Heart right ventricle (tissue), 16 donors: ENCODE measurements at regions not wholly inside any gene's neighbourhood (a gene's known extent, or its start where the extent isn't known, plus 50 kb on each side); places are given as distances from the start of the nearest gene placed in this dataset.

ENCODE experiments used
- ATAC-seq, 8 donors: fragments of 200-7000 bp; cut with Tn5 transposase; one replicate each; pipeline ENCODE4 v1.9.1; 2020; ENCODE audit warnings: mild to moderate bottlenecking in 8 of 8, moderate library complexity in 8 of 8, moderate number of reproducible peaks in 1 of 8
- DNase-seq, 2 donors: peaks; one replicate each; pipeline ENCODE4 v3.0.0-alpha.2; 2020
- H3K27ac ChIP-seq, 10 donors: fragments of 200-600 bp; sonication (generic) in 2 of 10; one replicate each; pipeline versions ENCODE4 v1.5.0 to v1.8.0; 2020 to 2022; ENCODE audit warnings: mild to moderate bottlenecking in 3 of 10
- H3K27me3 ChIP-seq, 7 donors: fragments of 200-600 bp; one replicate each; pipeline ENCODE4 v1.8.0; 2021 to 2022; ENCODE audit warnings: mild to moderate bottlenecking in 2 of 7
- H3K36me3 ChIP-seq, 9 donors: fragments of 200-600 bp; sonication (generic) in 1 of 9; one replicate each; pipeline versions ENCODE4 v1.5.0 to v1.8.0; 2020 to 2022; ENCODE audit warnings: mild to moderate bottlenecking in 2 of 9
- H3K4me1 ChIP-seq, 9 donors: fragments of 200-600 bp; sonication (generic) in 1 of 9; one replicate each; pipeline versions ENCODE4 v1.5.0 to v1.8.0; 2020 to 2022; ENCODE audit warnings: mild to moderate bottlenecking in 4 of 9
- H3K4me3 ChIP-seq, 10 donors: fragments of 200-600 bp; sonication (generic) in 2 of 10; one replicate each; pipeline versions ENCODE4 v1.5.0 to v1.8.0; 2020 to 2022; ENCODE audit warnings: mild to moderate bottlenecking in 7 of 10, moderate library complexity in 2 of 10
- H3K9me3 ChIP-seq, 11 donors: fragments of 200-600 bp in 10 of 11; sonication (generic) in 2 of 11; one replicate each; pipeline versions ENCODE4 v1.5.0 to v1.8.0; 2013 to 2022; ENCODE audit warnings: mild to moderate bottlenecking in 2 of 11, control low read depth in 1 of 11, moderate library complexity in 1 of 11
- WGBS, 2 donors: extraction: QIAGEN DNeasy Blood & Tissue Kit; methylation state at CpG; one replicate each; pipeline ENCODE4 v1.1.7; 2013; ENCODE audit warnings: inconsistent platforms in 1 of 2; 5-methylcytosine and 5-hydroxymethylcytosine counted together
- intact Hi-C, 10 donors: fragments of 100-400 bp; cut with DNase I; formaldehyde crosslinking; loops; one replicate each; pipeline versions ENCODE4 v1.11.1 to v1.14.2; 2022
- TF ChIP-seq, protein P1 (sequence below), 9 donors: fragments of 200-600 bp; sonication (generic) in 2 of 9; IDR thresholded peaks; one replicate each; pipeline versions ENCODE4 v1.5.0 to v1.8.0; 2021 to 2022; ENCODE audit warnings: antibody characterized with exemption in 9 of 9, mild to moderate bottlenecking in 5 of 9, moderate library complexity in 1 of 9
- donor health status: Arrhythmogenic right ventricular cardiomyopathy.
- donor health status: ischemic (EF 13 %, LVEDD 7.1; RV severe dilation, severe dysfunction).
- donor health status: healthy with polysubstance abuse.
- donor health status: DM: no; HTN: yes; CAD: no.
- donor health status: DM: no; HTN: no; CAD: no.
- donor health status: ischemic (EF 25% LVEDD 6.9; RV normal size, moderate dysfunction).
- donor health status: ischemic (EF 25% LVEDD 5.7; RV mildly dilated, moderate dysfunction).
- donor health status: healthy.
- donor health status: DM: yes; HTN: yes; CAD: no.
- donor health status: Ischemic cardiomyopathy.
- donor health status: ischemic (EF 35%, LVEDD 5.7; RV mildly dilated, moderate dysfunction).
- donor health status: nonischemic (EF 11% LVEDD 7.7; RV severe dilation, severe dysfunction).
- donor health status: DM: yes; HTN: yes; CAD: no.
- donor health status: PGD.
- donor health status: ischemic (EF 29% LVEDD 5.4; RV normal size, mild dysfunction).
- donor health status: nonischemic (EF 23%, LVEDD 6.1; RV moderate dilation, normal function).

DNA sequence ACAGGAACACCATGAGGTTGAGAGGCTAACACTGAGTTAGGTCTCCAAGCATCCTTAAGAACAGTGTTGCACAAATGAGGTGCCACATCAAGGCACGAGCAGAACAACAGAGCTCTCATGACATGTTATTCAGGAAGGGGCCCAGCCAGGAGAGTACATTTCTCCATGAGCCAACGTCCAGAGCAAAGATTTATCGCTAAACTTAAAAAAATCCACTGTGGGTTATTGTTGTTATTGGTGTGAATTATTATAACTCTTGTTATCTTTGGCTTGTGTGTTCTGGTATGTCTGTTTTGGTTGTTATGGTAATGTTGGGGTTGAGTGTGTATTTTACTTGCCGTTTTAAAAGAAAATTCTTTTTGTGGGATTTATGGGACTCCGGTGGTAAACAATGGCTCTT is 68.9 kb upstream of the MSI2 start:
- no peak overlapping the region for H3K27ac ChIP-seq
- H3K4me1 ChIP-seq = peaks cover 0 to 9% (median 0%) of the 10 kb centered on the region in 9 donors
- no peaks in the 10 kb centered on the region for H3K36me3 ChIP-seq
- no peak for DNase-seq
- no peak for ATAC-seq
- no peak overlapping the region for H3K4me3 ChIP-seq
- TF ChIP-seq, protein P1, sequence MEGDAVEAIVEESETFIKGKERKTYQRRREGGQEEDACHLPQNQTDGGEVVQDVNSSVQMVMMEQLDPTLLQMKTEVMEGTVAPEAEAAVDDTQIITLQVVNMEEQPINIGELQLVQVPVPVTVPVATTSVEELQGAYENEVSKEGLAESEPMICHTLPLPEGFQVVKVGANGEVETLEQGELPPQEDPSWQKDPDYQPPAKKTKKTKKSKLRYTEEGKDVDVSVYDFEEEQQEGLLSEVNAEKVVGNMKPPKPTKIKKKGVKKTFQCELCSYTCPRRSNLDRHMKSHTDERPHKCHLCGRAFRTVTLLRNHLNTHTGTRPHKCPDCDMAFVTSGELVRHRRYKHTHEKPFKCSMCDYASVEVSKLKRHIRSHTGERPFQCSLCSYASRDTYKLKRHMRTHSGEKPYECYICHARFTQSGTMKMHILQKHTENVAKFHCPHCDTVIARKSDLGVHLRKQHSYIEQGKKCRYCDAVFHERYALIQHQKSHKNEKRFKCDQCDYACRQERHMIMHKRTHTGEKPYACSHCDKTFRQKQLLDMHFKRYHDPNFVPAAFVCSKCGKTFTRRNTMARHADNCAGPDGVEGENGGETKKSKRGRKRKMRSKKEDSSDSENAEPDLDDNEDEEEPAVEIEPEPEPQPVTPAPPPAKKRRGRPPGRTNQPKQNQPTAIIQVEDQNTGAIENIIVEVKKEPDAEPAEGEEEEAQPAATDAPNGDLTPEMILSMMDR (IDR thresholded peaks at IDR 0.05) = no peak
- no peaks in the 10 kb centered on the region for H3K9me3 ChIP-seq
- 79 to 84% methylated on average over 5 of the region's 5 CpGs for WGBS, 2 donors
- H3K27me3 ChIP-seq = peaks cover 0 to 5% (median 0%) of the 10 kb centered on the region in 7 donors
- intact Hi-C loops = no loop called here

DNA sequence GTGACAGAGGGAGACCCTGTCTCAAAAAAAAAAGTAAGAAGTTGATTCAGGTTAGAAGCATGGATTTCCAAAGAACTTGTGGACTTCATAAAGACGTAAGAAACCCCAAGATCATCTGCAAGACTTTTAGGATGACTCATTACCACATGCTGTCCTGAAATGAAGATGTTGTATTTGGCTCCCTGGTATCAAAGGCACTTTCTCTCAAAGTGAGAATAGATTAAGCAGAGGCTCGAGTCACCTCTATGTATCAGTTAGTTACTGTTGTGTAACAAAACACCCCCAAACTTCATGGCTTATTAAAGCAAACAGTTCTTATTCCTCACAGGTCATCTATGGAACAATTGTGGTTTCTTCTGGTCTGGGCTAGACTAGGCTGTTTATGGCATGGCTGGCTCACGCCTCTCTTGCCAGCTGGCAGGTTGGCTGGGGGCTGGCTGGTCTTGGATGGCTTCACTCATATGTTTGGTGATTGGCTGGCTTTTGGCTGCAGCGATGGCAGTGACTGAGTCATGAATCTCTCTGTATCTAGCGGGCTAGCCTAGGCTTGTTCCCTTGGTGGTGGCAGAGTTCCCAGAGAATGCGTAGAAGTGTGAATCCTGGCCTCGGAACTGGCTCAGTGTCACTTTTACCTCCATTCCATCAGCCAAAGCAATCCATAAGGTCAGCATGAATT is 60.4 kb upstream of the MSI2 start:
- TF ChIP-seq, protein P1 (IDR thresholded peaks at IDR 0.05) = no peak
- ATAC-seq = no peak
- no peaks in the 10 kb centered on the region for H3K36me3 ChIP-seq
- no peak for DNase-seq
- no peak overlapping the region for H3K4me3 ChIP-seq
- no peaks in the 10 kb centered on the region for H3K4me1 ChIP-seq
- peaks cover 0 to 8% (median 0%) of the 10 kb centered on the region in 11 donors for H3K9me3 ChIP-seq
- H3K27ac ChIP-seq = no peak overlapping the region
- WGBS, 2 donors = 93 to 95% methylated on average over 7 of the region's 7 CpGs
- no peaks in the 10 kb centered on the region for H3K27me3 ChIP-seq
- intact Hi-C loops = no loop called here

DNA sequence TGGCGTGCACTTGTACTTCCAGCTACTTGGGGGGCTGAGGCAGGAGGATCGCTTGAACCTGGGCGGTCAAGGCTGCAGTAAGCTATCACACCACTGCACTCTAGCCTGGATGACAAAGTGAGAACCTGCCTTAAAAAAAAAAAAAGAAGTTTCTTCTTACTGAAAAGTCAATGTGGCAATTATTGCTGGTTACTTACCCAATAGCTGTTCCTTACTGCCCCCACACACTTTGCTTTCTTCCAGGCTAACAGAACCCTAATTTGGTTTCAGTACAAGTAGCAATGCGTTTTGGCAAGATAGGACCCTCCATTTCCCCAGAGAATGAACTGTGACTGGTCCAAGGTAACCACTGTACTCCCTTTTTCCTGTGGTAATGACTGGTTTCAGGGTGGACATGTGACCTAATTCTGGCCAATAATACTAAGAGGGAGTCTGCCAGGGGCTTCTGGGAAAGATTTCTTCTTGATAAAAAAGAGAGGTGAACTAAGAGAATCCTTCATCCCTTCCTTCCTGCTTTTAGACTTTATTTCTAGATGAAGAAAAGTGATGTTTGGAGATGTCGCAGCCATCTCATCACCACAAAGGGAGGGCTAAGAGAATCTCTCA is 58.8 kb upstream of the MSI2 start:
- Histone ChIP-seq H3K27me3 (no peaks in the 10 kb centered on the region), H3K27ac (no peak overlapping the region), H3K36me3 (no peaks in the 10 kb centered on the region), H3K9me3 (peaks cover 0 to 8% (median 0%) of the 10 kb centered on the region in 11 donors), H3K4me1 (no peaks in the 10 kb centered on the region), H3K4me3 (no peak overlapping the region)
- intact Hi-C loops = no loop called here
- DNase-seq (no peak), ATAC-seq (no peak)
- TF ChIP-seq, protein P1 (IDR thresholded peaks at IDR 0.05) = no peak
- WGBS, 2 donors = 91% methylated on average over 5 of the region's 5 CpGs

DNA sequence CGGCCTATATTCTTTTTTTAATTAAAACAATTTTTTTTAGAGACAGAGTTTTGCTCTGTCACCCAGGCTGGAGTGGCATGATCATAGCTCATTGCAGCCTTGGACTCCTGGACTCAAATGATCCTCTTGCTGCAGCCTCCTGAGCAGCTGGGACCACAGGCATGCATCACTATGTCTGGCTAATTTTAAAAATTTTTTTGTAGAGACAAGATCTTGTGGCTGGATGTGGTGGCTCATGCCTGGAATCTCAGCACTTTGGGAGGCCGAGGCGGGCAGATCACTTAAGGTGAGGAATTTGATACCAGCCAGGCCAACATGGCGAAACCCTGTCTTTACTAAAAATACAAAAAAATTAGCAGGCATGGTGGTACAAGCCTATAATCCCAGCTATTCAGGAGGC is 54.8 kb upstream of the MSI2 start:
- ATAC-seq (no peak), DNase-seq (no peak)
- intact Hi-C loops = loop anchor here in 1 of 10 donors (10.0 kb wide), 1 partner anchor 493 kb away; no protein-coding TSS in a partner anchor

More for the DNA sequence above, 54.8 kb upstream of the MSI2 start:
- TF ChIP-seq, protein P1 (IDR thresholded peaks at IDR 0.05) = no peak
- 92 to 95% methylated on average over 4 of the region's 4 CpGs for WGBS, 2 donors
- Histone ChIP-seq H3K9me3 (no peaks in the 10 kb centered on the region), H3K4me3 (no peak overlapping the region), H3K27me3 (no peaks in the 10 kb centered on the region), H3K4me1 (no peaks in the 10 kb centered on the region), H3K27ac (no peak overlapping the region), H3K36me3 (no peaks in the 10 kb centered on the region)
